ENCODE measurements at regions not wholly inside any gene's neighbourhood (a gene's known extent, or its start where the extent isn't known, plus 50 kb on each side); places are given as distances from the start of the nearest gene placed in this dataset.
"Not testable (repeated sequence)": the region's sequence is repeated elsewhere in the genome, so short reads cannot be mapped to it uniquely, and the experiment has no call there.

DNA sequence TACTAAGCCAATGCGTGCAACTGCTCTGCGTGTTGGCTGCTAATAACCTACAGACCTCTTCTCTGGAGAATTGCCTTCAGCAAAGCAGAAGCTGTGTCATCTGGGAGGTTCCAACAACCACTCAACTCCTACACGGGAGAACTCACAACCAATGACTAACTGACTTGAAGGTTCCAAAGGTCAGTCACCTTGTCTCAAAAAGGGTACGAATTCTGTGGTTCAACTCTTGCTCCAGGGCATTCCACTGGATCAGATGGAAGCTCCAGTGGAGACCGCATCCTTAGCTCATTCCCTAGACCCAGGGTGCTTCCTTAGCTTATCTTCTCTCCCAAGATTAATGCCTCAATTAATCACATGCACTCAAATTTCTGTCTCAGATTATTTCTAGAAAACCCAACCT lies 222.7 kb downstream of the CHIC2 start:
- H3K36me3 ChIP-seq (ENCODE audit: low read depth, low read length): no peaks in the 10 kb centered on the region
- POLR2A ChIA-PET (ENCODE audit: unreplicated experiment): no interaction called here
- no peak overlapping the region for H2AFZ ChIP-seq (ENCODE audit: low read length)
- BruUV-seq (replicated peaks): no TSS peak
- ATAC-seq (no peak), DNase-seq (no peak)
- H3K9ac ChIP-seq (ENCODE audit: low read length): no peak overlapping the region
- no peak overlapping the region for H3K4me3 ChIP-seq (ENCODE audit: low read length)
- H3K9me3 ChIP-seq (ENCODE audit: low read length): no peaks in the 10 kb centered on the region
- intact Hi-C loops (cut with micrococcal nuclease): loop anchor here (10.0 kb wide), 1 partner anchor 53 kb away; no protein-coding TSS in a partner anchor
- no peak overlapping the region for H3K4me2 ChIP-seq (ENCODE audit: low read length)
- H3K79me2 ChIP-seq (ENCODE audit: low read length): no peaks in the 10 kb centered on the region
- CTCF ChIA-PET: no interaction called here
- H3K4me1 ChIP-seq (ENCODE audit: insufficient read depth, low read length): no peaks in the 10 kb centered on the region
- H3K27ac ChIP-seq (ENCODE audit: low read length): no peak overlapping the region
- no peaks in the 10 kb centered on the region for H3K27me3 ChIP-seq (ENCODE audit: low read length)
- no peaks in the 10 kb centered on the region for H4K20me1 ChIP-seq (ENCODE audit: low read length)
- no peak for TF ChIP-seq EZH2phosphoT487 (IDR thresholded peaks at IDR 0.05; ENCODE audit: borderline replicate concordance, low read length)
- TF ChIP-seq EZH2 (IDR thresholded peaks at IDR 0.05; ENCODE audit: low read length, unreplicated experiment): no peak
- TF ChIP-seq CTCF (conservative IDR thresholded peaks at IDR 0.05; ENCODE audit: low read depth, low read length): no peak
- H3K9me2 ChIP-seq (replicated peaks; ENCODE audit: low read length): no peaks in the 10 kb centered on the region
- H3F3A ChIP-seq (ENCODE audit: low read length, unreplicated experiment): no peaks in the 10 kb centered on the region

GRCh38 chr4:53840643-53841042 lies 223.8 kb downstream of the CHIC2 start:
- H3K79me2 ChIP-seq (ENCODE audit: low read length): no peaks in the 10 kb centered on the region
- no peak overlapping the region for H2AFZ ChIP-seq (ENCODE audit: low read length)
- no peaks in the 10 kb centered on the region for H3K9me2 ChIP-seq (replicated peaks; ENCODE audit: low read length)
- no TSS peak for BruUV-seq (replicated peaks)
- H3K9ac ChIP-seq (ENCODE audit: low read length): no peak overlapping the region
- ChIA-PET CTCF (no interaction called here), POLR2A (ENCODE audit: unreplicated experiment) (no interaction called here)
- no peak overlapping the region for H3K27ac ChIP-seq (ENCODE audit: low read length)
- TF ChIP-seq EZH2phosphoT487 (IDR thresholded peaks at IDR 0.05; ENCODE audit: borderline replicate concordance, low read length) (no peak), CTCF (conservative IDR thresholded peaks at IDR 0.05; ENCODE audit: low read depth, low read length) (no peak), EZH2 (IDR thresholded peaks at IDR 0.05; ENCODE audit: low read length, unreplicated experiment) (no peak)
- no peaks in the 10 kb centered on the region for H3F3A ChIP-seq (ENCODE audit: low read length, unreplicated experiment)
- no peak overlapping the region for H3K4me3 ChIP-seq (ENCODE audit: low read length)
- H4K20me1 ChIP-seq (ENCODE audit: low read length): no peaks in the 10 kb centered on the region
- intact Hi-C loops (cut with micrococcal nuclease): loop anchor here (10.0 kb wide), 1 partner anchor 54 kb away; no protein-coding TSS in a partner anchor
- H3K4me2 ChIP-seq (ENCODE audit: low read length): no peak overlapping the region
- ATAC-seq (no peak), DNase-seq (peak; percentile 40)
- H3K36me3 ChIP-seq (ENCODE audit: low read depth, low read length): no peaks in the 10 kb centered on the region
- no peaks in the 10 kb centered on the region for H3K27me3 ChIP-seq (ENCODE audit: low read length)
- no peaks in the 10 kb centered on the region for H3K9me3 ChIP-seq (ENCODE audit: low read length)
- no peaks in the 10 kb centered on the region for H3K4me1 ChIP-seq (ENCODE audit: insufficient read depth, low read length)

- H3K9me2 ChIP-seq (replicated peaks; ENCODE audit: low read length); H3K4me3 ChIP-seq (ENCODE audit: low read length); BruUV-seq (replicated peaks); CTCF ChIA-PET; H3K79me2 ChIP-seq (ENCODE audit: low read length); H2AFZ ChIP-seq (ENCODE audit: low read length); H3K9ac ChIP-seq (ENCODE audit: low read length); H3K27me3 ChIP-seq (ENCODE audit: low read length); ATAC-seq; DNase-seq; H3K27ac ChIP-seq (ENCODE audit: low read length); H3K36me3 ChIP-seq (ENCODE audit: low read depth, low read length); H3K4me1 ChIP-seq (ENCODE audit: insufficient read depth, low read length); H4K20me1 ChIP-seq (ENCODE audit: low read length); H3F3A ChIP-seq (ENCODE audit: low read length, unreplicated experiment); intact Hi-C loops (cut with micrococcal nuclease); H3K4me2 ChIP-seq (ENCODE audit: low read length): not testable (repeated sequence)
- H3K9me3 ChIP-seq (ENCODE audit: low read length): 0 out of 2 replicates have a peak, but pooled peaks cover 11% of the 10 kb centered on the region
- POLR2A ChIA-PET (ENCODE audit: unreplicated experiment): interaction anchor here (0.6 kb wide), 1 partner anchor 131 kb away, joined by 5 read pairs; no protein-coding TSS in a partner anchor
Observed at GRCh38 chr4:53833302-53834003, 231.0 kb downstream of the CHIC2 start.
